ENCODE measurements at regions not wholly inside any gene's neighbourhood (a gene's known extent, or its start where the extent isn't known, plus 50 kb on each side); places are given as distances from the start of the nearest gene placed in this dataset.

DNA sequence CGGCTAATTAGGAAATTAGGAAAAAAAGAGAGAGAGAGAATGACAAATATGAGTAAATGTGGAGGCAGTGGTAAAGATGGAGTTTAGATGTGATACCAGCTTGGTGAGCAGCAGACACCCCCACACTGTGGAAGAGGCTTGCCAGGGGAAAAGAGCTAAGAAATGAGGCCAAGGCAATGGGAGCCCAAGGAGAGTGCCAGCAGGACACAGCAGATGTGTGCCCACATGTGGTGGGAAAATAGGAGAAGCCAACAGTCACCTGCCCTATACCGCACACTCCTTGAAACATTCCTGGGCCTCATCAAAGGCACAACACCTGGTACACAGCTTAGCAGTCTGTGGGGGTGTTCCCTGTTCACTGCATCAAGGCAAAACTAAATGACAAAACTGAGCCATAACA lies 104.9 kb downstream of the FAM76B start:
- no peak overlapping the region for H3K4me3 ChIP-seq (ENCODE audit: low read depth, low read length)
- TF ChIP-seq, protein P1, sequence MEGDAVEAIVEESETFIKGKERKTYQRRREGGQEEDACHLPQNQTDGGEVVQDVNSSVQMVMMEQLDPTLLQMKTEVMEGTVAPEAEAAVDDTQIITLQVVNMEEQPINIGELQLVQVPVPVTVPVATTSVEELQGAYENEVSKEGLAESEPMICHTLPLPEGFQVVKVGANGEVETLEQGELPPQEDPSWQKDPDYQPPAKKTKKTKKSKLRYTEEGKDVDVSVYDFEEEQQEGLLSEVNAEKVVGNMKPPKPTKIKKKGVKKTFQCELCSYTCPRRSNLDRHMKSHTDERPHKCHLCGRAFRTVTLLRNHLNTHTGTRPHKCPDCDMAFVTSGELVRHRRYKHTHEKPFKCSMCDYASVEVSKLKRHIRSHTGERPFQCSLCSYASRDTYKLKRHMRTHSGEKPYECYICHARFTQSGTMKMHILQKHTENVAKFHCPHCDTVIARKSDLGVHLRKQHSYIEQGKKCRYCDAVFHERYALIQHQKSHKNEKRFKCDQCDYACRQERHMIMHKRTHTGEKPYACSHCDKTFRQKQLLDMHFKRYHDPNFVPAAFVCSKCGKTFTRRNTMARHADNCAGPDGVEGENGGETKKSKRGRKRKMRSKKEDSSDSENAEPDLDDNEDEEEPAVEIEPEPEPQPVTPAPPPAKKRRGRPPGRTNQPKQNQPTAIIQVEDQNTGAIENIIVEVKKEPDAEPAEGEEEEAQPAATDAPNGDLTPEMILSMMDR (IDR thresholded peaks at IDR 0.05; ENCODE audit: control insufficient read depth, extremely low read depth, insufficient read depth) = no peak
- DNase-seq (ENCODE audit: low read depth) = no peak

DNA sequence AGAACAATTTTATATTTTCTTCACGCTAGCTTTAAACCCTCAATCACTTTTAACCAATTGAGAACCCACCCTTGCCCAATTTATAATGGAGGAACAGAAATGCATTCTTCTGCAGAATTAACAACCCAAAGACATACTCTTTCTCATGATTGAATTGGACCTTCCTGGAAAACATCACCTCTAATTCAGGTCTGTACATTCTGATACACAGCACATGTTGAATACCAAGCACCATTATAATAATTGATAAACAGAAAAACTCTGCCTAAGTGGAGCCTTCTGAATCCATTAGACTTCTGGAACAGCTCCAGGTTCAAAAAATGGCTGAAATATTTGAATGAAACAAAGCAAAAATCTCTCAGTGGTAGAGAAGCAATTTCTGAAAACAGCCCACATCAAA lies 105.4 kb downstream of the FAM76B start:
- DNase-seq (ENCODE audit: low read depth) = no peak
- H3K4me3 ChIP-seq (ENCODE audit: low read depth, low read length) = no peak overlapping the region
- TF ChIP-seq, protein P1 (IDR thresholded peaks at IDR 0.05; ENCODE audit: control insufficient read depth, extremely low read depth, insufficient read depth) = no peak

DNA sequence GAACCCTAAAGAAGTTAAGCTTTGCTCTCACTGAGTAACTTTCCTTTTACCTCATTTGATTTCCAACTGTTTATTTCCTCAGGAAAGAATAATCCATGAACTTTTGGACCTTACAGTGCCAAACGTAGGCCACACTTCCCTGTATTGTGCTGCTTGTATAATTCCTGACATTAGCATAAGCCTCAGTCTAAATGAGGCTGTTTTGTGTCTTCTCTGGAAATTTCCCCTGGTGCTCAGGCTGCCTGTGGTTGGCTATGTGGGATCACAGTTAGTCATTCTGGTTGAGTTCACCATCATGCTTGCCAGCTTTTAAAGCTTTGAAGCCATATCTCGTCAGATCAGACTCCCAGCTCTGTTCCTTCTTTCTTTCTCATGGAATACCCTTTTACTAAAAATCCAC lies 107.0 kb downstream of the FAM76B start:
- DNase-seq (ENCODE audit: low read depth) = no peak
- TF ChIP-seq, protein P1 (IDR thresholded peaks at IDR 0.05; ENCODE audit: control insufficient read depth, extremely low read depth, insufficient read depth) = no peak
- H3K4me3 ChIP-seq (ENCODE audit: low read depth, low read length) = no peak overlapping the region

DNA sequence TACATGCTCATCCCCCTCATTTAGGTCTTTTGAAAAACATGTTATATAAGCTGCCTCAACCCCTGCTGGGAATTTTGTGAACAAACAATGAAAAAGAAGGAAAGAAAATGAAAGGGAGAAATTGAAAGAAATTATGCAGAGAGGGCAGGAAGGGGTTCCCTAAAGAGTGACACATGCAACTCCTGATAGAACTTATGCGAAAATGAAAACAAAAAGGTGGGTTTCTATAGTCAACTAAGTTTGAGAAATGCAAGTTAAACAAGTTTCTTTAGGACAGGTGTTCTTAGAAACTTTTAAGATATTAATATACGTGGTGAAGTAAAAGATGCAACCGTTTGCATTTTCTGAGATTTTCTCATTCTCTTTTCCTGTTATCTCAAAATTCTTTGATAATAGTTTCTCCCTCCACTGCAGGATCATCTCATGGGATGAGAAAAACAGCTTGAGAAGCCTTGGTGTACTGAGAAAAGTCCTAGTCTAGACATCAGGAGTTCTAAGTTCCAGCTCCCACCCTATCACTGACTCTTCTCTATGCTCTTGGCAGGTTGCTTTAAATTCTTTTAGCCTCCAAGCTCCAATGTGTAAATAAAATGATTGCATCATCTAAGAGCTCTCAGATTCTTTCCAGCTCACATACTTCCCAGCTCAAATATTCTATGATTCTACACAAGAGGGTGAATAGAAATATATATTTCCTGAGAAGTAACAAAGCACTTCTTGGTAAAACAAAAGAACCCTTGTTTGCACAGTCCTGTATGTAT lies 109.2 kb downstream of the FAM76B start:
- DNase-seq (ENCODE audit: low read depth) = peak; percentile 31
- TF ChIP-seq, protein P1 (IDR thresholded peaks at IDR 0.05; ENCODE audit: control insufficient read depth, extremely low read depth, insufficient read depth) = no peak
- no peak overlapping the region for H3K4me3 ChIP-seq (ENCODE audit: low read depth, low read length)

DNA sequence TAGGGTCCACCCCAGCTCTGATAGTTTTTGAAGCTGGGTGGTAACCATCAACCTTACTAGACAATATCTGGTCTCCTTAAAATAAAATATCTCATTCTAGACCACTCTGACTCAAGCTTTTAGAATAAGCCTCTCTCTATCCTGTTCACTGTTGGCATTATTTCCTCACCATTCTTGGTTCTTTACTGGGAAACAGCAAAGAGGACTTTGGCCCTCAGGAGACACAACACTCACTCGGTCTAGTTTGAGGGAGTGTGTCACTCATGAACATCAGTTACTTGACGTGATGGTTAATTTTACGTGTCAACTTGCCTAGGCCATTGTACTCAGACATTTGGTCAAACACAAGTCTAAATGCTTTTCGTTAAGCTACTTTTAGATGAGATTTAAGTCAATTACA lies 110.6 kb downstream of the FAM76B start:
- H3K4me3 ChIP-seq (ENCODE audit: low read depth, low read length) = no peak overlapping the region
- no peak for DNase-seq (ENCODE audit: low read depth)
- TF ChIP-seq, protein P1 (IDR thresholded peaks at IDR 0.05; ENCODE audit: control insufficient read depth, extremely low read depth, insufficient read depth) = no peak

DNA sequence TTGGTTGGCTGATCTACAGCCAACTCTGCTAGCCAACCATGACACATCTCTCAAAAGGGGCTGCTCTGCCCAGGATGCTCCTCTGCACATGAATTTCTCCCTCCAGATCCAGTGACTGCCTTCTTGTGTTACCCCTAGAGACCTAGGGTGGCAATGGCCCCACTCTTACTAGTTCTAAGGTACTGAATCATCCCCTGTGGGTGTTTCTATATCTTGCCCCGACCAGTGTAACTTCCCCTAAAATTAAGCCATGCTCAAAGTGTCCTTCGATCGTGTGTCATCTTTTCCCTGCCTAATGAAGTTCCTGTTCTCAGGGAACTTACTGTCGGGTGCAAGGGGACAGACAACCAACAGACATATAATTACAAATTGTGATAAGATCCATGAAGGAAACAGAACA lies 113.3 kb downstream of the FAM76B start:
- no peak overlapping the region for H3K4me3 ChIP-seq (ENCODE audit: low read depth, low read length)
- TF ChIP-seq, protein P1 (IDR thresholded peaks at IDR 0.05; ENCODE audit: control insufficient read depth, extremely low read depth, insufficient read depth) = no peak
- no peak for DNase-seq (ENCODE audit: low read depth)

DNA sequence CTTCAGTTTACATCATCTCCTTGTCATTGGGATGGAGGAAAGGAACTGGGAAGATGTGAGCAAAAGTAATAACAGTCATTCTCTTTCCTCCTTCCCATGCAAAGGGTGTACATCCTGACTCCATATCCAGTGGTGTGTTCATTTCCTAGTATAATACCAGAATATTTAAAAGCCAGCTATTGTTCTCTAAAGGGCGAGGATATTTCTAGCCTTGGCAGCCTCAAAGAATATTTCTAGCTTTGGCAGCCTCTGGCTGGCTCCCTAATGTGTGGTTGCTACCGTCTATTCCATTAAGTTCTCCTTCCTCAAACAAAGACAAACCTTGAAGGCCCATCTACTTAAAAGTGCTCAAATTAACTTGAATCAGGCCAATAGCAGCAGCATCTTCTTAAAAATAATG lies 114.0 kb downstream of the FAM76B start:
- no peak overlapping the region for H3K4me3 ChIP-seq (ENCODE audit: low read depth, low read length)
- TF ChIP-seq, protein P1 (IDR thresholded peaks at IDR 0.05; ENCODE audit: control insufficient read depth, extremely low read depth, insufficient read depth) = no peak
- DNase-seq (ENCODE audit: low read depth) = no peak

Data from LNCaP clone FGC (cell line).